ENCODE measurements at regions not wholly inside any gene's neighbourhood (a gene's known extent, or its start where the extent isn't known, plus 50 kb on each side); places are given as distances from the start of the nearest gene placed in this dataset.

DNA sequence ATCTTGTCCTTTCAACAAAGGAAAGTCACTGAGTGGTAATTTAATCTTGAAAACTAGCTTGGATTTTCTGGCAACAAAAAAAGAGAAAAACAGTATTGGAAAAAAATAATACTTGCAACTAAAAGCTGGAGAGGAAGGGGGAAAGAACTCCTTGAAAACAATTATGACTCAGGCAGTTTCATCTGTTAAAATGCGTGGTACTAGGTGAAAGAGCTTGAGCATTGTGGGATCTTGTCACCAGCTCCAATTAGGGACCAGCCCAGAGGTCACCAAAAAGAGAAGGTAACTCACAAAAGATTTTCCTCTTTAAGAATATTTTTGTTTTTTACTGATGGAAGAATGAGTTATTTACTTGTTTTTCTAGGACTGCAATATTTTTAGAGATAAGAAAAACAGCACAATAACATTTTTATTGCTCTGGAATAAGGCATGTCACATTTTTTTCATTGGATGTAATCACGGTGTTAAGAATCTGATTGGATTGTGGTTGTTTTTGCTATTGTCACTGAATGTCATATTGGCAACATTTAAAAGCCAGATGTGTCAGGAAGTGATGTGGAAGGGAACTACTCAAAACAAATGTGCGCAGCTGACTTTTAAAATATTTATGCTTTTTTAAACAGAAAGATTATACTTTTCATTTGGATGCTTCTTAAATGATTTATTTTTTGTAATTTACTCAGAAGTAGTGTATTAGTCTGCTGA lies 78.5 kb upstream of the ADAMTS5 start:
- Mint-ChIP-seq H3K4me3 (ENCODE audit: unreplicated experiment) (no peak overlapping the region), H3K9me3 (ENCODE audit: unreplicated experiment) (no peaks in the 10 kb centered on the region), H3K36me3 (ENCODE audit: insufficient read depth, unreplicated experiment) (no peaks in the 10 kb centered on the region), H3K27me3 (ENCODE audit: insufficient read depth, unreplicated experiment) (no peaks in the 10 kb centered on the region), H3K27ac (ENCODE audit: low read depth, unreplicated experiment) (no peak overlapping the region), H3K4me1 (ENCODE audit: insufficient read depth, unreplicated experiment) (peaks cover 24% of the 10 kb centered on the region)
- intact Hi-C loops (cut with micrococcal nuclease), result no loop called here
- DNase-seq (ENCODE audit: unreplicated experiment), result no peak
- ChIA-PET POLR2A (no interaction called here), CTCF (interaction anchor here (0.6 kb wide), 1 partner anchor 1893 kb away, joined by 3 read pairs; no protein-coding TSS in a partner anchor)
- BruUV-seq (replicated peaks), result no TSS peak
- TF ChIP-seq, protein P1, sequence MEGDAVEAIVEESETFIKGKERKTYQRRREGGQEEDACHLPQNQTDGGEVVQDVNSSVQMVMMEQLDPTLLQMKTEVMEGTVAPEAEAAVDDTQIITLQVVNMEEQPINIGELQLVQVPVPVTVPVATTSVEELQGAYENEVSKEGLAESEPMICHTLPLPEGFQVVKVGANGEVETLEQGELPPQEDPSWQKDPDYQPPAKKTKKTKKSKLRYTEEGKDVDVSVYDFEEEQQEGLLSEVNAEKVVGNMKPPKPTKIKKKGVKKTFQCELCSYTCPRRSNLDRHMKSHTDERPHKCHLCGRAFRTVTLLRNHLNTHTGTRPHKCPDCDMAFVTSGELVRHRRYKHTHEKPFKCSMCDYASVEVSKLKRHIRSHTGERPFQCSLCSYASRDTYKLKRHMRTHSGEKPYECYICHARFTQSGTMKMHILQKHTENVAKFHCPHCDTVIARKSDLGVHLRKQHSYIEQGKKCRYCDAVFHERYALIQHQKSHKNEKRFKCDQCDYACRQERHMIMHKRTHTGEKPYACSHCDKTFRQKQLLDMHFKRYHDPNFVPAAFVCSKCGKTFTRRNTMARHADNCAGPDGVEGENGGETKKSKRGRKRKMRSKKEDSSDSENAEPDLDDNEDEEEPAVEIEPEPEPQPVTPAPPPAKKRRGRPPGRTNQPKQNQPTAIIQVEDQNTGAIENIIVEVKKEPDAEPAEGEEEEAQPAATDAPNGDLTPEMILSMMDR (IDR thresholded peaks at IDR 0.05; ENCODE audit: unreplicated experiment), result no peak

DNA sequence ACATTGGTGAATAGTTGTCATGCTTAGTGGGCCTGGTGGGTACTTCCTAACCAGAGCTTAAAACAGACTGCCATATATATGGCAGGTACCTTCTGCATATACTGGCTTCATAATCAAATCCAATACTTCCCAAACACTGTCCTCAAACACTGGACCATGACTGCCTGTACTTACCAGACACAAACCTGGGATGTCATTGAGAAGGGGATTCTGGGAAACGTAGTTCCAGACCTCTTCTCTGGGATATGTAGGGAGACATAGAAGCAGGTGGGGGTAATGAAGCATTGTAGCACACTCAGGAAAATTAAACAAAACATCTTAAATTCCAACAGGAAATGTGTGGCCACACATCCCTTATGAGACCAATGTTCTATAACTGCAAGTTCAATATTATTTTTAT lies 76.5 kb upstream of the ADAMTS5 start:
- Mint-ChIP-seq H3K4me1 (ENCODE audit: insufficient read depth, unreplicated experiment) (peaks cover 24% of the 10 kb centered on the region), H3K27ac (ENCODE audit: low read depth, unreplicated experiment) (no peak overlapping the region), H3K9me3 (ENCODE audit: unreplicated experiment) (no peaks in the 10 kb centered on the region), H3K36me3 (ENCODE audit: insufficient read depth, unreplicated experiment) (no peaks in the 10 kb centered on the region), H3K27me3 (ENCODE audit: insufficient read depth, unreplicated experiment) (no peaks in the 10 kb centered on the region), H3K4me3 (ENCODE audit: unreplicated experiment) (no peak overlapping the region)
- BruUV-seq (replicated peaks), result no TSS peak
- CTCF ChIA-PET, result interaction anchor here (0.6 to 0.7 kb wide), 2 partner anchors 1708 to 1899 kb away, joined by 3 to 5 read pairs; no protein-coding TSS in a partner anchor
- intact Hi-C loops (cut with micrococcal nuclease), result no loop called here
- no peak for DNase-seq (ENCODE audit: unreplicated experiment)
- TF ChIP-seq, protein P1 (IDR thresholded peaks at IDR 0.05; ENCODE audit: unreplicated experiment), result no peak
- POLR2A ChIA-PET, result interaction anchor here (0.7 kb wide), 1 partner anchor 812 kb away, joined by 3 read pairs; no protein-coding TSS in a partner anchor

DNA sequence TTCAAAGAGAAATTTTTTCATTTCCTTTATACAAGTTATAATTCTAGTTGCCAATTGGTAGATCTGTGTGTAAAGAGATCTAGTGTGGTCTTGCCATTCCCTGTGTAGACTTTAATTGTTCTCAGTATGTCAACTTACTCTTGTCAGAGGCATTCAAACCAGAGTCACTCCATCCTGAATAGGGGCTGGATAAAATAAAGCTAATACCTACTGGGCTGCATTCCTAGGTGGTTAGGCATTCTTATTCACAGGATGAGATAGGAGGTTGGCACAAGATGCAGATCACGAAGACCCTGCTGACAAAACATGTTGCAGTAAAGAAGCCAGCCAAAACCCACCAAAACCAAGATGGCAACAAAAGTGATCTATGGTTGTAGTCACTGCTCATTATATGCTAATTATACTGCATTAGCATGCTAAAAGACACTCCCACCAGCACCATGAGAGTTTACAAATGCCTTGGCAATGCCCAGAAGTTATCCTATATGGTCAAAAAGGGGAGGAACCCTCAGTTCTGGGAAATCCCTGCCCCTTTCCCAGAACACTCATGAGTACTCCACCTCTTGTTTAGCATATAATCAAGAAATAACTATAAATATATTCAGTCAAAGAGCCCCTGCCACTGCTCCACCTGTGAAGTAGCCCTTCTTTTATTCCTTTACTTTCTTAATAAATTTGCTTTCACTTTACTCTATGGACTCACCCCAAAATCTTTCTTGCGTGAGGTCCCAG lies 74.0 kb upstream of the ADAMTS5 start:
- no peak for DNase-seq (ENCODE audit: unreplicated experiment)
- no peaks in the 10 kb centered on the region for H3K36me3 Mint-ChIP-seq (ENCODE audit: insufficient read depth, unreplicated experiment)
- intact Hi-C loops (cut with micrococcal nuclease), result no loop called here
- H3K9me3 Mint-ChIP-seq (ENCODE audit: unreplicated experiment), result no peaks in the 10 kb centered on the region
- no TSS peak for BruUV-seq (replicated peaks)
- no peak overlapping the region for H3K4me3 Mint-ChIP-seq (ENCODE audit: unreplicated experiment)
- no peak overlapping the region for H3K27ac Mint-ChIP-seq (ENCODE audit: low read depth, unreplicated experiment)
- ChIA-PET CTCF (no interaction called here), POLR2A (no interaction called here)
- H3K27me3 Mint-ChIP-seq (ENCODE audit: insufficient read depth, unreplicated experiment), result no peaks in the 10 kb centered on the region
- TF ChIP-seq, protein P1 (IDR thresholded peaks at IDR 0.05; ENCODE audit: unreplicated experiment), result no peak
- H3K4me1 Mint-ChIP-seq (ENCODE audit: insufficient read depth, unreplicated experiment), result peaks cover 5% of the 10 kb centered on the region

DNA sequence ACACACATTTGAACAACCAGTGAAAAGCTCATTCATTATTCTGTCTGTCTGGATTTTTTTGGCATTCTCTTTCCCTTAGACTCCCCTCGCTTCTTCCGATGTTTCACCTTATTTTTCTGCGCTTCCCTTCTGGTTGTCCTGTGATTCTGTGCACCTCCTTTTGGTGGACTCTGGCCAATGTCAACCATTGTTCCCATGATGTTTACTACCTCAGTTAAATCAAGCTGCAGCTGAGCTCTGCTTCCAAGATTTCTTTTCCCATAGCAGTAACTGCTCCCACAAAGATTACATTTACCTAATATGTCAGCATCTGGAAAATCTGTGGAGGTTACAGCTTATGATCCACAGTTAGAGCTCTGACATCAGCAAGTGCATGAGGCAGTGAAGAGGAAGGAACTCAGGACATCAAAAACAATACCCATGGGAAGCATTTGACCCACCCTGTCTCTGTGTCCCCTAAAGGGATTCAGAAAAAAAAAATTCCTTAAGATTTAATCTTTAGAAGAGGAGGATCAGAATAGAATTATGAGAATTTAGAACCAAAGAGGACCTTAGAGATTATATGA lies 69.9 kb upstream of the ADAMTS5 start:
- TF ChIP-seq, protein P1 (IDR thresholded peaks at IDR 0.05; ENCODE audit: unreplicated experiment), result no peak
- no TSS peak for BruUV-seq (replicated peaks)
- CTCF ChIA-PET, result no interaction called here
- Mint-ChIP-seq H3K4me1 (ENCODE audit: insufficient read depth, unreplicated experiment) (no peaks in the 10 kb centered on the region), H3K27me3 (ENCODE audit: insufficient read depth, unreplicated experiment) (no peaks in the 10 kb centered on the region), H3K36me3 (ENCODE audit: insufficient read depth, unreplicated experiment) (no peaks in the 10 kb centered on the region), H3K9me3 (ENCODE audit: unreplicated experiment) (no peaks in the 10 kb centered on the region), H3K4me3 (ENCODE audit: unreplicated experiment) (no peak overlapping the region), H3K27ac (ENCODE audit: low read depth, unreplicated experiment) (no peak overlapping the region)
- intact Hi-C loops (cut with micrococcal nuclease), result no loop called here
- POLR2A ChIA-PET, result no interaction called here
- DNase-seq (ENCODE audit: unreplicated experiment), result no peak

Data from MCF 10A (cell line).